ENCODE measurements at regions not wholly inside any gene's neighbourhood (a gene's known extent, or its start where the extent isn't known, plus 50 kb on each side); places are given as distances from the start of the nearest gene placed in this dataset.

GRCh38 chr1:70819231-70819630 lies 228.4 kb downstream of the PTGER3 start:
- WGBS (ENCODE audit: low lambda C conversion rate, missing lambda C conversion rate): 82% methylated on average over 2 of the region's 2 CpGs
- no peaks in the 10 kb centered on the region for H3K4me1 ChIP-seq (ENCODE audit: insufficient read depth)
- TF ChIP-seq EZH2phosphoT487 (IDR thresholded peaks at IDR 0.05; ENCODE audit: low read depth, severe bottlenecking, unreplicated experiment) (no peak), EZH2 (IDR thresholded peaks at IDR 0.05; ENCODE audit: borderline replicate concordance) (no peak), CTCF (IDR thresholded peaks at IDR 0.05; ENCODE audit: poor library complexity) (no peak)

GRCh38 chr1:70819785-70820184 lies 227.8 kb downstream of the PTGER3 start:
- no peak for TF ChIP-seq EZH2phosphoT487 (IDR thresholded peaks at IDR 0.05; ENCODE audit: low read depth, severe bottlenecking, unreplicated experiment)
- no peak for TF ChIP-seq CTCF (IDR thresholded peaks at IDR 0.05; ENCODE audit: poor library complexity)
- no peak for TF ChIP-seq EZH2 (IDR thresholded peaks at IDR 0.05; ENCODE audit: borderline replicate concordance)
- no peak for DNase-seq (ENCODE audit: low spot score)
- H3K36me3 ChIP-seq (replicated peaks; ENCODE audit: insufficient read depth, low read depth): no peaks in the 10 kb centered on the region
- H2AFZ ChIP-seq: no peak overlapping the region
- no peaks in the 10 kb centered on the region for H3K9me3 ChIP-seq (ENCODE audit: low read depth)
- H3K27me3 ChIP-seq: no peaks in the 10 kb centered on the region
- H3K9me2 ChIP-seq (replicated peaks; ENCODE audit: insufficient read depth): no peaks in the 10 kb centered on the region
- no peaks in the 10 kb centered on the region for H3K79me2 ChIP-seq
- H3K4me1 ChIP-seq (ENCODE audit: insufficient read depth): no peaks in the 10 kb centered on the region
- no peak overlapping the region for H3K4me2 ChIP-seq
- H4K20me1 ChIP-seq (ENCODE audit: insufficient read depth, poor library complexity, severe bottlenecking): no peaks in the 10 kb centered on the region
- no peak overlapping the region for H3K27ac ChIP-seq
- no peak overlapping the region for H3K4me3 ChIP-seq

More at GRCh38 chr1:70819231-70819630, 228.4 kb downstream of the PTGER3 start:
- Histone ChIP-seq H2AFZ (no peak overlapping the region), H3K27me3 (no peaks in the 10 kb centered on the region), H4K20me1 (ENCODE audit: insufficient read depth, poor library complexity, severe bottlenecking) (no peaks in the 10 kb centered on the region), H3K36me3 (replicated peaks; ENCODE audit: insufficient read depth, low read depth) (no peaks in the 10 kb centered on the region), H3K79me2 (no peaks in the 10 kb centered on the region), H3K4me3 (no peak overlapping the region), H3K4me2 (no peak overlapping the region), H3K9me2 (replicated peaks; ENCODE audit: insufficient read depth) (no peaks in the 10 kb centered on the region), H3K27ac (no peak overlapping the region), H3K9me3 (ENCODE audit: low read depth) (no peaks in the 10 kb centered on the region)
- no peak for DNase-seq (ENCODE audit: low spot score)

- Histone ChIP-seq H3K9me3 (ENCODE audit: low read depth) (no peaks in the 10 kb centered on the region), H3K4me2 (no peak overlapping the region), H3K79me2 (no peaks in the 10 kb centered on the region), H3K36me3 (replicated peaks; ENCODE audit: insufficient read depth, low read depth) (no peaks in the 10 kb centered on the region), H3K9me2 (replicated peaks; ENCODE audit: insufficient read depth) (no peaks in the 10 kb centered on the region), H3K27ac (no peak overlapping the region), H3K4me1 (ENCODE audit: insufficient read depth) (no peaks in the 10 kb centered on the region), H3K4me3 (no peak overlapping the region), H4K20me1 (ENCODE audit: insufficient read depth, poor library complexity, severe bottlenecking) (no peaks in the 10 kb centered on the region), H3K27me3 (no peaks in the 10 kb centered on the region), H2AFZ (no peak overlapping the region)
- TF ChIP-seq EZH2phosphoT487 (IDR thresholded peaks at IDR 0.05; ENCODE audit: low read depth, severe bottlenecking, unreplicated experiment): no peak
- no peak for TF ChIP-seq CTCF (IDR thresholded peaks at IDR 0.05; ENCODE audit: poor library complexity)
- TF ChIP-seq EZH2 (IDR thresholded peaks at IDR 0.05; ENCODE audit: borderline replicate concordance): no peak
- no peak for DNase-seq (ENCODE audit: low spot score)
Observed at GRCh38 chr1:70820396-70820795, 227.2 kb downstream of the PTGER3 start.

- no peak for DNase-seq (ENCODE audit: low spot score)
- no peaks in the 10 kb centered on the region for H3K36me3 ChIP-seq (replicated peaks; ENCODE audit: insufficient read depth, low read depth)
- no peaks in the 10 kb centered on the region for H3K79me2 ChIP-seq
- H3K27me3 ChIP-seq: no peaks in the 10 kb centered on the region
- no peaks in the 10 kb centered on the region for H3K9me2 ChIP-seq (replicated peaks; ENCODE audit: insufficient read depth)
- no peak for TF ChIP-seq CTCF (IDR thresholded peaks at IDR 0.05; ENCODE audit: poor library complexity)
- no peak overlapping the region for H3K27ac ChIP-seq
- H4K20me1 ChIP-seq (ENCODE audit: insufficient read depth, poor library complexity, severe bottlenecking): no peaks in the 10 kb centered on the region
- no peak overlapping the region for H3K4me2 ChIP-seq
- H3K4me1 ChIP-seq (ENCODE audit: insufficient read depth): no peaks in the 10 kb centered on the region
- H3K9me3 ChIP-seq (ENCODE audit: low read depth): no peaks in the 10 kb centered on the region
- H2AFZ ChIP-seq: no peak overlapping the region
- H3K4me3 ChIP-seq: no peak overlapping the region
- 48% methylated on average over 2 of the region's 2 CpGs for WGBS (ENCODE audit: low lambda C conversion rate, missing lambda C conversion rate)
Observed at GRCh38 chr1:70820995-70821394, 226.6 kb downstream of the PTGER3 start.
